Nephron progenitor cell (in vitro differentiated cells): ENCODE measurements at regions not wholly inside any gene's neighbourhood (a gene's known extent, or its start where the extent isn't known, plus 50 kb on each side); places are given as distances from the start of the nearest gene placed in this dataset.

Source experiments
- DNase-seq: peaks from one replicate; pipeline ENCODE4 v3.0.0; 2021
- H3K27ac Mint-ChIP-seq: 2 replicates; pipeline ENCODE4 v1.8.0; 2021; ENCODE audit warnings: mild to moderate bottlenecking, moderate library complexity, mixed read lengths
- H3K27me3 Mint-ChIP-seq: 2 replicates; pipeline ENCODE4 v1.8.0; 2021; ENCODE audit warnings: mild to moderate bottlenecking, low read depth, mixed read lengths; ENCODE audit not compliant: poor library complexity
- H3K36me3 Mint-ChIP-seq: 2 replicates; pipeline ENCODE4 v1.8.0; 2021; ENCODE audit warnings: low read depth, mixed read lengths
- H3K4me1 Mint-ChIP-seq: 2 replicates; pipeline ENCODE4 v1.8.0; 2021; ENCODE audit warnings: mixed read lengths
- H3K4me3 Mint-ChIP-seq: 2 replicates; pipeline ENCODE4 v1.8.0; 2021; ENCODE audit warnings: mild to moderate bottlenecking, moderate library complexity, mixed read lengths
- H3K9me3 Mint-ChIP-seq: 2 replicates; pipeline ENCODE4 v1.8.0; 2021; ENCODE audit warnings: mild to moderate bottlenecking, moderate library complexity, mixed read lengths
- CTCF ChIP-seq: fragments of 200-600 bp; sonication (generic); IDR thresholded peaks from 2 replicates; pipeline ENCODE4 v1.5.0; 2021; ENCODE audit warnings: antibody characterized with exemption

DNA sequence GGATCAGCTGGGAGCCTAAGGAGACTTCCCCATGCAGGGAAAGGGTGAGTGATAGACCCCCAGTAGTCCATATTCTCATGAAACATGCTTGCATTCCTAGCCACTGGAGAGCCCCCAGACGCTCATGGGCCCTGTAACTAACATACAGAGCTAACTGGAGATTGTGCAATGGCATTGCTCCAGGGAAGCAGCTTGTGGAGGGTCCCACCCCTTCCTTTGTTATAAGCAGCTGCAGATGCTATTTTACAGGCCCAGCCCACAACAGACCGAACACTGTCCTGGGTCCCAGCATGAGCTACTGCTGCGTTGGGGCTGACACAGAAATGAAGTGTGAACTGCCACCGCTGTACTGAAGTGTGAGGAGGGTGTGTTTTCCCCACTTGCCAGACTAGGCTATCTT lies 1465.7 kb upstream of the DIAPH2 start:
- Mint-ChIP-seq H3K4me1 (no peaks in the 10 kb centered on the region), H3K4me3 (no peak overlapping the region), H3K9me3 (no peaks in the 10 kb centered on the region), H3K36me3 (no peaks in the 10 kb centered on the region), H3K27ac (no peak overlapping the region), H3K27me3 (peaks cover 4% of the 10 kb centered on the region)
- no peak for DNase-seq
- TF ChIP-seq CTCF, result no peak

GRCh38 chrX:95248386-95248785 lies 1436.3 kb upstream of the DIAPH2 start:
- H3K4me1 Mint-ChIP-seq, result no peaks in the 10 kb centered on the region
- H3K4me3 Mint-ChIP-seq, result no peak overlapping the region
- no peaks in the 10 kb centered on the region for H3K36me3 Mint-ChIP-seq
- TF ChIP-seq CTCF, result no peak
- peaks cover 16% of the 10 kb centered on the region for H3K9me3 Mint-ChIP-seq
- no peak for DNase-seq
- no peak overlapping the region for H3K27ac Mint-ChIP-seq
- H3K27me3 Mint-ChIP-seq, result no peaks in the 10 kb centered on the region

DNA sequence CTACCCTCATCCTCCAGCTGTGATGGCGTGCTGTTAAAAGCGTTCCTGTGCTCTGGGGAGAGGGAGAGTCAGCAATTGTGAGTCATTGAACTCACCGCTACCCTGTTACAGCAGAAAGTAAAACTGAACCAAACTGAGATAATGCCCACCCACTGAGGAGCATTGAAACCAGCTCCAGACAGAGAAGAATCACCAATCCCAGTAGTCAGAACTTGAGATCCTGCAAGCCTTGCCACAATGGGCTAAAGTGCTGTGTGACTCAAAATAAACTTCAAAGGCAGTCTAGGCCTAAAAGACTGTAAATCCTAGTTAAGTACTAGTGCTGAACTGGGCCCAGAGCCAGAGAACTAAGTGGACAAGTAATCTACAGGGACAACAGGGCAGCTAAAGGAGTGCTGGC lies 1394.2 kb upstream of the DIAPH2 start:
- Mint-ChIP-seq H3K36me3 (no peaks in the 10 kb centered on the region), H3K27ac (peak overlapping the region; percentile 21), H3K4me3 (no peak overlapping the region), H3K9me3 (no peaks in the 10 kb centered on the region), H3K27me3 (no peaks in the 10 kb centered on the region), H3K4me1 (peaks cover 7% of the 10 kb centered on the region)
- TF ChIP-seq CTCF, result no peak
- DNase-seq, result no peak

DNA sequence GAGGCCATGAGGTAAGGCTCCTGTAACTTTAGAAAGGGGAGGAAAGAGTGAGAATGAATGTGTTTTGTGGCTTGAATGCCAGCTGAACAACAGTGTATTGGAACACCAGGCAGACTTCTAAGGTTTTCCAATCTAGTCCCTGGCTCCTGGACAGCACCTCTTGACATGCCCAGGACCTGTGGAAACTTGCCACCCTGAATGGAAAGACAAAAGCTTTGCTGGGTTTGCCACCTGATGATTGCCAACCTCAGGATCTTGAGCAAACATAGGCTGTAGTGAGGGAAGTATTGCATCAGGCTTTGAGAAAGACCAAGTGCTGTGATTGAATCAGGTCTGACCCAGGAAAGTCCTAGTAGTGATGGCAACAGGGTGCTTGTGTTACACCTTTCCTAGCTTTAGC lies 1393.1 kb upstream of the DIAPH2 start:
- Mint-ChIP-seq H3K27me3 (no peaks in the 10 kb centered on the region), H3K27ac (no peak overlapping the region), H3K4me1 (peaks cover 7% of the 10 kb centered on the region), H3K9me3 (peaks cover 5% of the 10 kb centered on the region), H3K36me3 (no peaks in the 10 kb centered on the region), H3K4me3 (no peak overlapping the region)
- TF ChIP-seq CTCF, result no peak
- no peak for DNase-seq

GRCh38 chrX:95318882-95319281 lies 1365.8 kb upstream of the DIAPH2 start:
- Mint-ChIP-seq H3K36me3 (no peaks in the 10 kb centered on the region), H3K4me3 (no peak overlapping the region), H3K4me1 (no peaks in the 10 kb centered on the region), H3K9me3 (no peaks in the 10 kb centered on the region), H3K27ac (no peak overlapping the region), H3K27me3 (no peaks in the 10 kb centered on the region)
- TF ChIP-seq CTCF, result peak; percentile 50
- peak; percentile 23 for DNase-seq

DNA sequence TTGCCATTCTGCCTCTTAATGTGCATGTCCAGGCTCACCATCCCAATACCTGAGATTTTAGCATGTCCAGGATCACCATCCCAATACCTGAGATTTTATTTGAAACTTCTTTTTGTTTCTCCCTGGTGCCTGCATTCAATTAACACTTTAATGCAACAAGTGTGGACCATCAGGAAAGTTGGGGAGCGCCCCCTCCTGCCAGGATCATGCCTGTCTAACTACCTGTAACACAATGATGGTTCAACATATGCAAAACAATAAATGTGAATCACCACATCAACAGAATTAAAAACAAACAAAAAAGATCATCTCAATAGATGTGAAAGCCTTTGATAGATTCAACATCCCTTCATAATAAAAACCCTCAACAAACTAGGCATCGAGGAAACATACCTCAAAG lies 1359.5 kb upstream of the DIAPH2 start:
- Mint-ChIP-seq H3K9me3 (no peaks in the 10 kb centered on the region), H3K27me3 (no peaks in the 10 kb centered on the region), H3K36me3 (no peaks in the 10 kb centered on the region), H3K27ac (no peak overlapping the region), H3K4me3 (no peak overlapping the region), H3K4me1 (no peaks in the 10 kb centered on the region)
- no peak for TF ChIP-seq CTCF
- no peak for DNase-seq
